ENCODE measurements at regions not wholly inside any gene's neighbourhood (a gene's known extent, or its start where the extent isn't known, plus 50 kb on each side); places are given as distances from the start of the nearest gene placed in this dataset.

DNA sequence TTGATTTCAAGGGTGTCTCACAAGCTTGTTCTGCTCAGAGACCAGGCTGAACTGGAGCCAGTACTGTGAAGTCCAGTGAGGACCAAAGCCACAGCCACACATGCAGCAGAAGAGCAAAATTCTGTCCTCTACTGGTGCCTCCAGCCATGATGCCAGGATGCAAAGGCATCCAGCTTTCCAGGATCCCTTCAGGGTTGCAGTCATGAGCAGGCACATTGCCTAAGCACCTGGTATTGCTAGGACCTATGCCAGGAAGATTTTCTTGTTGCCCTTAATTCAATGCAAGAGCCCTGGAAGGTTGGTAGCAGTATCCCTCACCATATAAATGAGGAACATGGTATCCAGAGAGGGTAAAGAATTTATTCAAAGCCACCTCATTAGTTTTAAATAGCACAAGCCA is 78.9 kb upstream of the CYRIA start:
- no peak for ATAC-seq
- no peak for DNase-seq
- Histone ChIP-seq H3K9me3 (ENCODE audit: control insufficient read depth, insufficient read depth, low read length) (no peaks in the 10 kb centered on the region), H3K4me1 (ENCODE audit: control insufficient read depth, insufficient read depth, low read length) (no peaks in the 10 kb centered on the region), H3K36me3 (ENCODE audit: control insufficient read depth, insufficient read depth, low read length) (no peaks in the 10 kb centered on the region), H3K27me3 (ENCODE audit: control insufficient read depth, insufficient read depth, low read length) (no peaks in the 10 kb centered on the region), H3K27ac (ENCODE audit: low read length) (no peak overlapping the region), H3K4me3 (ENCODE audit: low read length) (no peak overlapping the region)
- Mint-ChIP-seq H3K4me1 (no peaks in the 10 kb centered on the region), H3K4me3 (no peak overlapping the region), H3K27me3 (ENCODE audit: low read depth in 2 of 2) (peaks cover 8 to 25% of the 10 kb centered on the region in 2 donors), H3K9me3 (no peaks in the 10 kb centered on the region), H3K27ac (no peak overlapping the region), H3K36me3 (no peaks in the 10 kb centered on the region)
- intact Hi-C loops (cut with micrococcal nuclease): no loop called here
- TF ChIP-seq, protein P1, sequence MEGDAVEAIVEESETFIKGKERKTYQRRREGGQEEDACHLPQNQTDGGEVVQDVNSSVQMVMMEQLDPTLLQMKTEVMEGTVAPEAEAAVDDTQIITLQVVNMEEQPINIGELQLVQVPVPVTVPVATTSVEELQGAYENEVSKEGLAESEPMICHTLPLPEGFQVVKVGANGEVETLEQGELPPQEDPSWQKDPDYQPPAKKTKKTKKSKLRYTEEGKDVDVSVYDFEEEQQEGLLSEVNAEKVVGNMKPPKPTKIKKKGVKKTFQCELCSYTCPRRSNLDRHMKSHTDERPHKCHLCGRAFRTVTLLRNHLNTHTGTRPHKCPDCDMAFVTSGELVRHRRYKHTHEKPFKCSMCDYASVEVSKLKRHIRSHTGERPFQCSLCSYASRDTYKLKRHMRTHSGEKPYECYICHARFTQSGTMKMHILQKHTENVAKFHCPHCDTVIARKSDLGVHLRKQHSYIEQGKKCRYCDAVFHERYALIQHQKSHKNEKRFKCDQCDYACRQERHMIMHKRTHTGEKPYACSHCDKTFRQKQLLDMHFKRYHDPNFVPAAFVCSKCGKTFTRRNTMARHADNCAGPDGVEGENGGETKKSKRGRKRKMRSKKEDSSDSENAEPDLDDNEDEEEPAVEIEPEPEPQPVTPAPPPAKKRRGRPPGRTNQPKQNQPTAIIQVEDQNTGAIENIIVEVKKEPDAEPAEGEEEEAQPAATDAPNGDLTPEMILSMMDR (IDR thresholded peaks at IDR 0.05): no peak

DNA sequence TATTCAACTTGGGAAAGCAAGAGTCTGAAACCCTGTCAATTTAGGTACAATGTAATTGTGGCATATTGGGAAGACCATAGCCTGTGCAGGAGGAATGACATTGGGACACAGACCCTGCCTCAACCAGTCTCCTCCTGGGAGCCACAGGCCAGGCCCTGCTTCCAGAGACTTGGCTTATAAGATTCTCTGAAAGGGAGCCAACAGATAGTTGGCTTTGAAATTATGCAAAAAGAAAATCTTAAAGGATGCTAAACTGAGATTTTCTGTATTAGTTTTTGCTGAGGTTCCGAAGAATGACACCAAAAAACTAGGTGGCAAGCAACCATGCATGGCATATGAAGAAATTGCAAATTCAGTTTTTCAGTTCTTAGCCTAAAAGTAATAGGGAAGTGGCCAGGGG is 76.4 kb upstream of the CYRIA start:
- H3K4me3 Mint-ChIP-seq: no peak overlapping the region
- H3K27me3 Mint-ChIP-seq (ENCODE audit: low read depth in 2 of 2): peaks cover 5 to 15% of the 10 kb centered on the region in 2 donors
- no peak for ATAC-seq
- Histone ChIP-seq H3K36me3 (ENCODE audit: control insufficient read depth, insufficient read depth, low read length) (no peaks in the 10 kb centered on the region), H3K27me3 (ENCODE audit: control insufficient read depth, insufficient read depth, low read length) (no peaks in the 10 kb centered on the region), H3K4me3 (ENCODE audit: low read length) (no peak overlapping the region), H3K27ac (ENCODE audit: low read length) (no peak overlapping the region), H3K9me3 (ENCODE audit: control insufficient read depth, insufficient read depth, low read length) (no peaks in the 10 kb centered on the region), H3K4me1 (ENCODE audit: control insufficient read depth, insufficient read depth, low read length) (no peaks in the 10 kb centered on the region)
- H3K4me1 Mint-ChIP-seq: no peaks in the 10 kb centered on the region
- 70% methylated on average over 1 of the region's 1 CpG for WGBS (ENCODE audit: insufficient coverage)
- intact Hi-C loops (cut with micrococcal nuclease): no loop called here
- no peak for DNase-seq
- no peaks in the 10 kb centered on the region for H3K36me3 Mint-ChIP-seq
- H3K9me3 Mint-ChIP-seq: no peaks in the 10 kb centered on the region
- TF ChIP-seq, protein P1 (IDR thresholded peaks at IDR 0.05): no peak
- no peak overlapping the region for H3K27ac Mint-ChIP-seq

- H3K36me3 ChIP-seq (ENCODE audit: control insufficient read depth, insufficient read depth, low read length): no peaks in the 10 kb centered on the region
- no peaks in the 10 kb centered on the region for H3K27me3 ChIP-seq (ENCODE audit: control insufficient read depth, insufficient read depth, low read length)
- Mint-ChIP-seq H3K9me3 (no peaks in the 10 kb centered on the region), H3K36me3 (no peaks in the 10 kb centered on the region), H3K27me3 (ENCODE audit: low read depth in 2 of 2) (peaks cover 0 to 12% of the 10 kb centered on the region in 2 donors), H3K4me1 (no peaks in the 10 kb centered on the region), H3K4me3 (no peak overlapping the region), H3K27ac (no peak overlapping the region)
- no peaks in the 10 kb centered on the region for H3K4me1 ChIP-seq (ENCODE audit: control insufficient read depth, insufficient read depth, low read length)
- no peak for ATAC-seq
- TF ChIP-seq, protein P1 (IDR thresholded peaks at IDR 0.05): no peak
- no peaks in the 10 kb centered on the region for H3K9me3 ChIP-seq (ENCODE audit: control insufficient read depth, insufficient read depth, low read length)
- WGBS (ENCODE audit: insufficient coverage): 82% methylated on average over 3 of the region's 3 CpGs
- intact Hi-C loops (cut with micrococcal nuclease): no loop called here
- H3K27ac ChIP-seq (ENCODE audit: low read length): no peak overlapping the region
- no peak overlapping the region for H3K4me3 ChIP-seq (ENCODE audit: low read length)
- no peak for DNase-seq
Observed at GRCh38 chr2:16741498-16741897, 75.9 kb upstream of the CYRIA start.

DNA sequence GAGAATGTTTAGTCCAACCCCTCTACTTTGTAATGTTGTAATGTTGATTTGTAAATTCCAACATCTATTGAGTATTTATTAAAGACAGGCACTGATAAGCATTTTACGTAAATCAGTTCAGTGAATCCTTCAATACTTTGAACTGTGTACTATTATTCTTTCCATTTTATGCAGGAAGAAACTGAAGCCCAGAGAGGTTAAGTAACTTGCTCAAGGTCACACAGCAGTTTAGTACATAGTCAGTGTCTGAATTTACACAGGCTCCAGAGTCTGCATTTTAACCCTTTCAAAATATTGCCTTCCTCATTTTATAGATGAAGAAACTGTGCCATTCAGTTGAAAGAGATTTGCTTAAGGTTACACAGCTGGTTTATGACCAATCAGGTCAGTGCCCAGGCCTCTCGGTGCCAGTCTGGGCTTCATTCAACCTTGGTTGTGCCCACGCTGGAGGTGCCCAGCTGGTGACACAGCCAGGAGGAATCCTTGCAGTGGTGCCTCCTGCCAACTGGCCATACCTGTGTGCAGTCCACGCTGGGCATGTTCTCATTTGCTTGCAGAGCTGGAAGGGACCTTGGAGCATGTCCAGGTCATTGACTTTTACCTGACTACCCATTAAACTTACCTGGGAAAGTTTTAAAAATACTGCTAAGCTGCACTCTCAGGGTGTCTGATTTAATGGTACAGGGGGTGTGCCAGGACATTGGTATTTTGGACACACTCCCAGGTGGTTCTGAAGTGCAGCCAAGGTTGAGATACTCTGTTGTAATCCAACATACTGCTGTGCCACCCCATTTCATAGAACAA is 74.3 kb upstream of the CYRIA start:
- Histone ChIP-seq H3K27ac (ENCODE audit: low read length) (no peak overlapping the region), H3K4me3 (ENCODE audit: low read length) (no peak overlapping the region), H3K4me1 (ENCODE audit: control insufficient read depth, insufficient read depth, low read length) (no peaks in the 10 kb centered on the region), H3K9me3 (ENCODE audit: control insufficient read depth, insufficient read depth, low read length) (no peaks in the 10 kb centered on the region), H3K36me3 (ENCODE audit: control insufficient read depth, insufficient read depth, low read length) (no peaks in the 10 kb centered on the region), H3K27me3 (ENCODE audit: control insufficient read depth, insufficient read depth, low read length) (no peaks in the 10 kb centered on the region)
- DNase-seq (no peak), ATAC-seq (no peak)
- Mint-ChIP-seq H3K27me3 (ENCODE audit: low read depth in 2 of 2) (peaks cover 0 to 7% of the 10 kb centered on the region in 2 donors), H3K4me1 (no peaks in the 10 kb centered on the region), H3K36me3 (no peaks in the 10 kb centered on the region), H3K27ac (no peak overlapping the region), H3K9me3 (no peaks in the 10 kb centered on the region), H3K4me3 (no peak overlapping the region)
- intact Hi-C loops (cut with micrococcal nuclease): no loop called here
- TF ChIP-seq, protein P1 (IDR thresholded peaks at IDR 0.05): no peak
- WGBS (ENCODE audit: insufficient coverage): 82% methylated on average over 4 of the region's 4 CpGs
